HFFc6 (cell line): ENCODE measurements at regions not wholly inside any gene's neighbourhood (a gene's known extent, or its start where the extent isn't known, plus 50 kb on each side); places are given as distances from the start of the nearest gene placed in this dataset.

Experiments used
- DNase-seq: peaks from one replicate; pipeline ENCODE4 v3.0.0-alpha.2; 2018
- H3K27ac Mint-ChIP-seq: 2 replicates; pipeline ENCODE4 v1.8.0; 2020; ENCODE audit warnings: mild to moderate bottlenecking, mixed read lengths
- H3K27me3 Mint-ChIP-seq: 2 replicates; pipeline ENCODE4 v1.8.0; 2021; ENCODE audit warnings: mild to moderate bottlenecking, moderate library complexity, mixed read lengths; ENCODE audit not compliant: insufficient read depth
- H3K36me3 Mint-ChIP-seq: 2 replicates; pipeline ENCODE4 v1.8.0; 2021; ENCODE audit warnings: low read depth, mixed read lengths
- H3K4me1 Mint-ChIP-seq: 2 replicates; pipeline ENCODE4 v1.8.0; 2020; ENCODE audit warnings: low read depth, mixed read lengths
- H3K4me3 Mint-ChIP-seq: 2 replicates; pipeline ENCODE4 v1.8.0; 2020; ENCODE audit warnings: mild to moderate bottlenecking, moderate library complexity, mixed read lengths
- H3K9me3 Mint-ChIP-seq: 2 replicates; pipeline ENCODE4 v1.8.0; 2020; ENCODE audit warnings: mild to moderate bottlenecking, mixed read lengths
- TF ChIP-seq, protein P1 (sequence below): fragments of 200-600 bp; sonication (generic); IDR thresholded peaks from 2 replicates; pipeline ENCODE4 v1.5.0; 2021; ENCODE audit warnings: antibody characterized with exemption, mild to moderate bottlenecking

DNA sequence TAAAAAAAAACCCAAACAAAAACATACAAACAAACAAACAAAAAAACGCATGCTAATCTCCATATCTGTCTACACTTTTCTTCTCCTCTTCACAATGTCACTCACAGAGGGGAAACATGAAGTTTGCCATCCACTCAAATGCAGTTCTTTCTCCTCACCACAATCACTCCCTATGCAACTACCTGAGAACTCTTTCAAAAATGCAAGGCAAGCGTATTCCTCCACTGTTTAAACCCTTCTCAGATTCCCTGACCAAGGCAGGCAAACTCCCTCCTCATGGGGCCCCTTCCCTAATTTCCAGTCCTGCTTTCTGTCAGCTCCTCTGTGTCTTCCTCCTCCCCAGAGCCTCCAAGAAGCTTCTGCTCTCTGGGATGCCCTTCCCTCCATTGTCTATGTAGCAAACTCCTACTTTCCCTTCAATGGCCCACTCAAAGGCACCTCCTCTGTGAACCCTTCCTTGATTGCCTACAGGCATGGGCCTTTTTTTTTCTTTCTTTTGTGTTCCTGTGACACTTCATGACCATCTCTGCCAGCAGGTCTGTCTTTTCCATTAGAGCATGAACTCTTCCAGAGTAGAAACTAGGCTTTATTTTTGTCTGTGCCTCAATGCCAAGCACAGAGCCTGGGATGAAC, 143.8 kb upstream of the SLC1A4 start:
- Mint-ChIP-seq H3K27ac (no peak overlapping the region), H3K36me3 (no peaks in the 10 kb centered on the region), H3K4me1 (peaks cover 27% of the 10 kb centered on the region), H3K27me3 (no peaks in the 10 kb centered on the region; the same call in none of the 2 replicates), H3K9me3 (no peaks in the 10 kb centered on the region), H3K4me3 (no peak overlapping the region)
- TF ChIP-seq, protein P1, sequence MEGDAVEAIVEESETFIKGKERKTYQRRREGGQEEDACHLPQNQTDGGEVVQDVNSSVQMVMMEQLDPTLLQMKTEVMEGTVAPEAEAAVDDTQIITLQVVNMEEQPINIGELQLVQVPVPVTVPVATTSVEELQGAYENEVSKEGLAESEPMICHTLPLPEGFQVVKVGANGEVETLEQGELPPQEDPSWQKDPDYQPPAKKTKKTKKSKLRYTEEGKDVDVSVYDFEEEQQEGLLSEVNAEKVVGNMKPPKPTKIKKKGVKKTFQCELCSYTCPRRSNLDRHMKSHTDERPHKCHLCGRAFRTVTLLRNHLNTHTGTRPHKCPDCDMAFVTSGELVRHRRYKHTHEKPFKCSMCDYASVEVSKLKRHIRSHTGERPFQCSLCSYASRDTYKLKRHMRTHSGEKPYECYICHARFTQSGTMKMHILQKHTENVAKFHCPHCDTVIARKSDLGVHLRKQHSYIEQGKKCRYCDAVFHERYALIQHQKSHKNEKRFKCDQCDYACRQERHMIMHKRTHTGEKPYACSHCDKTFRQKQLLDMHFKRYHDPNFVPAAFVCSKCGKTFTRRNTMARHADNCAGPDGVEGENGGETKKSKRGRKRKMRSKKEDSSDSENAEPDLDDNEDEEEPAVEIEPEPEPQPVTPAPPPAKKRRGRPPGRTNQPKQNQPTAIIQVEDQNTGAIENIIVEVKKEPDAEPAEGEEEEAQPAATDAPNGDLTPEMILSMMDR: no peak
- DNase-seq: no peak

DNA sequence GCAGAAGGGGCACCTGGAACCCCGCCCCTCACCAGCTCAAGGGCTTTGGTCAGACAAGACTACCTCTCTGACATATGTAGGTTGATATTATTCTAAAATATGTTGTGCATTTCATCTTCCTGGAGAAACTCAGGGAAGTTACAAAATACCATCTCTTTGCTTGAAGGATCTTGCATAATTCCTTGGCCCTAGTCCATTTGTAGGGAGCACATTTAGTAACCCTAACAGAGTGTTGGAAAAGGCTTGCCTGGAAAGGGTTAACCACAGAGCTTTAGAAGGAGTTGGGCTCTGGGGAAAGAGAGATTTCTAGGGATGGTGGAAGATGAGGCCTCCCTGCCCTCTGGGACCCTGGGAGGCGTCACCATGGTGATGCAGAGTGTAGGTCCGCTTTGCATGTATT, 143.0 kb upstream of the SLC1A4 start:
- Mint-ChIP-seq H3K9me3 (no peaks in the 10 kb centered on the region), H3K4me3 (no peak overlapping the region), H3K4me1 (peaks cover 21% of the 10 kb centered on the region), H3K27me3 (no peaks in the 10 kb centered on the region; the same call in none of the 2 replicates), H3K36me3 (no peaks in the 10 kb centered on the region), H3K27ac (no peak overlapping the region; the same call in 1 of the 2 replicates)
- TF ChIP-seq, protein P1: no peak
- no peak for DNase-seq

DNA sequence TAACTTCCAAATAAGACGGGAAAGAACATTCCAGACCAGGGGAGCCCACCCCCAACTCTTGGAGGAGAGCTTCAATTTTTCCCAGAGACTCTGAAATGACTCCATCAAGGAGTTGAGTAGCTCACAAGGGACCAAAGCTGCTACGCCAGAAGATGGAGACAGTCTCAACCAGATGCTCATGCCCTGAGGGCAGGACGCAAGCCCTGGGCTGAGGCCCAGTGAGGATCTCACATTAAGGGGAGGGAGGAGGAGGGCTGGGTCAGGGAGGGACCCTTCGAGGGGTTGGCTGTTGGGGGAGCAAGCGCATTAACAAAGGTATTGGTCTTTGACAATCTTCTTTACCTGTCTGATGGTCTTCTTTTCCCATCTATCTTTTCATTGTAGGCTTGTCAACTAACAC, 141.3 kb upstream of the SLC1A4 start:
- TF ChIP-seq, protein P1: no peak
- Mint-ChIP-seq H3K4me3 (no peak overlapping the region), H3K27ac (no peak overlapping the region), H3K9me3 (no peaks in the 10 kb centered on the region), H3K36me3 (no peaks in the 10 kb centered on the region), H3K27me3 (peaks cover 2% of the 10 kb centered on the region), H3K4me1 (peaks cover 20% of the 10 kb centered on the region)
- no peak for DNase-seq

DNA sequence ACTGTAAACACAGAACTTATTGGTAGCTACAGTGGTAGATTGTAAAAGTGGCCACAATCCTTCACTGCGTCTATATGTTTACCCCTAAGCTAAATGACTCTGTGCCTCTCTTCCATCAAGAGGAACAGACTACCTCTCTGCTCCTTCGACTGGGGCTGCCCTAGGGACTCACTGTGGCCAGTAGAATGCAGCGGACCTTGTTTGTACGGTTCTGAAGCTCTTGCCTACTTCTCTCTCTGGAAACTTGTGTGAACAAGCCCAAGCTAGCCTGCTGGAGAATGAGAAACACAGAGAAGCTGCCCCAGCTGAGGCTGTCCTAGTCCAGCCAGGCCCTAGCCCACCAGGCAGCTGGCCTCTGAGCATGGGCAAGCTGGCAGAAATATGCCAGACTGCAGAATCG, 140.8 kb upstream of the SLC1A4 start:
- H3K27ac Mint-ChIP-seq: no peak overlapping the region

DNA sequence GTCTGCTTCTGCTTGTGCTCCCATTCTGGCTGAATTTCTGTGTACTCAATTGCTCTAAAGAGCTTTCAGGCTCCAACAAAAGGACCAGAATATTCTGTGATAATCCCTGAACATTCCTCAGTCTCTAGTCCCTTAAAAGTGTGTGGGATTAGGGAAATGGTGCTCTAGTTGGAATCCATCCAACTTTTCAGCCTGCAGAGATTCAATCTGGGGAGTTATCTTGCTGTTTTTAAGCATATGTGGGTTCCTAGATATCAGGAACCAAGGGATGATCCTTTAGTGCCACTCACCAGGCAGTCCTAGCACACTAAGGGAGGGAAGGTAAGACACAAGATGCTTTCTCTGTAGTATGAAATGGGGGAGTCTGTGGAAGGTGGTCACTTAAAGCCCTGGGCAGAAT, 140.3 kb upstream of the SLC1A4 start:
- no peak for DNase-seq
- H3K27ac Mint-ChIP-seq: no peak overlapping the region

More for the DNA sequence above, 140.8 kb upstream of the SLC1A4 start:
- H3K4me3 Mint-ChIP-seq: no peak overlapping the region
- H3K4me1 Mint-ChIP-seq: peaks cover 24% of the 10 kb centered on the region
- peaks cover 2% of the 10 kb centered on the region for H3K27me3 Mint-ChIP-seq
- DNase-seq: no peak
- H3K36me3 Mint-ChIP-seq: no peaks in the 10 kb centered on the region
- H3K9me3 Mint-ChIP-seq: no peaks in the 10 kb centered on the region
- TF ChIP-seq, protein P1: no peak

More for the DNA sequence above, 140.3 kb upstream of the SLC1A4 start:
- Mint-ChIP-seq H3K4me1 (peaks cover 24% of the 10 kb centered on the region), H3K9me3 (no peaks in the 10 kb centered on the region), H3K4me3 (no peak overlapping the region), H3K27me3 (peaks cover 2% of the 10 kb centered on the region), H3K36me3 (no peaks in the 10 kb centered on the region)
- TF ChIP-seq, protein P1: no peak
